Fibroblast of pulmonary artery (primary cell): ENCODE measurements at regions not wholly inside any gene's neighbourhood (a gene's known extent, or its start where the extent isn't known, plus 50 kb on each side); places are given as distances from the start of the nearest gene placed in this dataset.

Experiments
- DNase-seq: peaks from one replicate; pipeline ENCODE4 v3.0.0-alpha.2; 2010; ENCODE audit warnings: low read depth
- H3K4me3 ChIP-seq: replicated peaks from 2 replicates; pipeline ENCODE4 v1.5.1; 2011; ENCODE audit warnings: low read depth, mild to moderate bottlenecking, control low read depth, low read length, moderate library complexity
- TF ChIP-seq, protein P1 (sequence below): IDR thresholded peaks from 2 replicates; pipeline ENCODE4 v1.5.1; 2011; ENCODE audit warnings: mild to moderate bottlenecking, control low read depth, low read length, inconsistent platforms; ENCODE audit errors: missing control alignments

DNA sequence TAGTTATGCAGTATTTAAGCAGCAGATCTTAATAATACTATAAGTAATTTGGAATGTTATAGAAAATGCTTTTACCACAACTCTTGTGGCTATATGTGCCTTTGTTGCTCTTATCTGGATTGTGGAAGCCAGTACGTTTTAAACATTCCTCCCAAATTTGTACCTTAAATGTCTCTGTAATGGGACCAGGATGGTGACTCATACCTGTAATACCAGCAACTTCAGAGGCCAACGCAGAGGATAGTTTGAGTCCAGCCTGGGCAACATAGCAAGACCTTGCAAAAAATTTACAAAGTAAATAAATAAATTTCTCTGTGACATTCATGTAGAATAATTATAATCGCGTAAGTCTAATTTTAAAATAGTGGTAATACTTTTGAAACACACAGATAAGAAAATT lies 283.1 kb downstream of the POM121L12 start:
- DNase-seq = no peak
- no peak overlapping the region for H3K4me3 ChIP-seq
- TF ChIP-seq, protein P1, sequence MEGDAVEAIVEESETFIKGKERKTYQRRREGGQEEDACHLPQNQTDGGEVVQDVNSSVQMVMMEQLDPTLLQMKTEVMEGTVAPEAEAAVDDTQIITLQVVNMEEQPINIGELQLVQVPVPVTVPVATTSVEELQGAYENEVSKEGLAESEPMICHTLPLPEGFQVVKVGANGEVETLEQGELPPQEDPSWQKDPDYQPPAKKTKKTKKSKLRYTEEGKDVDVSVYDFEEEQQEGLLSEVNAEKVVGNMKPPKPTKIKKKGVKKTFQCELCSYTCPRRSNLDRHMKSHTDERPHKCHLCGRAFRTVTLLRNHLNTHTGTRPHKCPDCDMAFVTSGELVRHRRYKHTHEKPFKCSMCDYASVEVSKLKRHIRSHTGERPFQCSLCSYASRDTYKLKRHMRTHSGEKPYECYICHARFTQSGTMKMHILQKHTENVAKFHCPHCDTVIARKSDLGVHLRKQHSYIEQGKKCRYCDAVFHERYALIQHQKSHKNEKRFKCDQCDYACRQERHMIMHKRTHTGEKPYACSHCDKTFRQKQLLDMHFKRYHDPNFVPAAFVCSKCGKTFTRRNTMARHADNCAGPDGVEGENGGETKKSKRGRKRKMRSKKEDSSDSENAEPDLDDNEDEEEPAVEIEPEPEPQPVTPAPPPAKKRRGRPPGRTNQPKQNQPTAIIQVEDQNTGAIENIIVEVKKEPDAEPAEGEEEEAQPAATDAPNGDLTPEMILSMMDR = no peak

DNA sequence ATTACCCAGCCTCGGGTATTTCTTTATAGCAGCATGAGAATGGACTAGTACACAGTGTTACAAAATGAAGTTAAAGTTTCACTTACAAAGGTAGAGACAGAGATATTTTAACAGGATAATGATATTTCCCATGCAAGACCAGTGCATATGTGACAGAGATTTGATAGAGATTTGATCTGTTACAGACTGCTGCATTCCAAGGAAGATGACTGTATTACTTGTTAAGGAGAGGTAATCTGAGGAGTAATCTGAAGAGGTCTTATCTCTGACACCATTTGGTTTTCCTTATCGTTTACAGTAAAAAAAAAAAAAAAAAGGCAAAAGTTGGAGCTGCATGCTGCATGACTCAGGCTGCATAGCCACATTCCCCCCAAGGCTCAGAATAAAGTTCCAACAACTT lies 289.6 kb downstream of the POM121L12 start:
- DNase-seq = no peak
- no peak overlapping the region for H3K4me3 ChIP-seq
- TF ChIP-seq, protein P1 = no peak

DNA sequence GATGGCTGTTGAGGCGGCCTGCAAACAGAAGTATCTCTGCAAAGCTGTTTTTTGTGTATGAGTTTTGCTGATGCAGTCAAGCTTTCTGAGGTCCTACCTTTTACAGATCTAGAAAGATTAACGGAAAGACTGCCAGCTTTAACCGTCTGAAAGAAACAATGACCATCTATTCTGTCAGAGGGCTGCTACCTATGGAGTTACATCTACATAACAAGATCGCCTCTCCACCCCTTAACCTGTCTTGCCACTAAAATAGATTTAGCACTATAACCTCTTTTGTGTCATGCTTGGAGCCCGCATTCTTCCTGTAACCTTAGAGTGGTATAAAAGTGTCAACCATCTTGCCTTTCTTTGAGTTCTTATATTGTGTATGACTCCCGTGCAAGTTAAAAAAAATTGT lies 291.2 kb downstream of the POM121L12 start:
- no peak for DNase-seq
- no peak overlapping the region for H3K4me3 ChIP-seq
- TF ChIP-seq, protein P1 = no peak

DNA sequence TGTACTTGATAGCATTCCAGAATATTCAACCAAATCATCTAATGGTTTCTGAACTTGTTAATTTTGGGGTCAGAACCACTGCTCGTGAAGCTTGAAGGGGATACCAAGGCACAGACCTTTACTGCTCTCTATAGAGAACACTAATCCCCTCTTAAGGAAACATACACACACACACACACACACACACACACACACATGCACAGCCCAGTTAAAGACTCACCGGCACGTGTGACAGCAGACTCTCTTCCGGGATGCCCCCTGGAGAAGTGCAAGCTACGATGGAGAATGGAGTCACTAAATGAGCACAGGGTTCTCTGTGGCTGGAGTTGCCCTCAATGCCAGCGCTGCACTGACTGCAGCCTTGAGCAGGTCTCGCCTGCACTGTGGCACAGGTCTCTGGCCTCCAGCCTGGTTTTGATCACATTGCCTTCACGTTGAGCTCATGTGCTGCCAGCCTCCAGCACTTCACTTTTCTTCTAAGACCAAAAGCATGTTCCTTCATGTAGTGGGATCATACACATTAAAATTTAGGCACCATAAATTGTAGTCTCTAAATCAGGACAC lies 300.8 kb downstream of the POM121L12 start:
- H3K4me3 ChIP-seq = no peak overlapping the region
- no peak for DNase-seq
- TF ChIP-seq, protein P1 = no peak

DNA sequence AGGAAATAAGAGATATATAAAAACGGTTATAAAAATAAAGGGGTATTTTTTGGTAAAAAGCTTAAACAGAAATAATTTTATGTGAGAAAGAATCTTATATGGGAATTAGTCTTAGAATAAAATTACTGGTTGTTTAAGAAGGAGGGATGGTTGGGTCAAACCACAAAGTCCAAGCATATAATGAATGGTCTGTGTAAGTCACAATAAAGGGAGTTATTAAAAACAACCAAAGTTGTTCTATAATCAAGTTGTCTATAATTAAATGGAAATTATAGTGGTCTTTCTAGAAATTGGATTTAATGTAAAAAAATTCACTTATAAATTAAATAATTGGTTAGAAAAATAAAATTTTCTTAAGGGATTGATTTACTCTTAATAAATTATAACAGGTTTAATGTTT lies 304.8 kb downstream of the POM121L12 start:
- no peak for DNase-seq
- TF ChIP-seq, protein P1 = no peak
- H3K4me3 ChIP-seq = no peak overlapping the region

DNA sequence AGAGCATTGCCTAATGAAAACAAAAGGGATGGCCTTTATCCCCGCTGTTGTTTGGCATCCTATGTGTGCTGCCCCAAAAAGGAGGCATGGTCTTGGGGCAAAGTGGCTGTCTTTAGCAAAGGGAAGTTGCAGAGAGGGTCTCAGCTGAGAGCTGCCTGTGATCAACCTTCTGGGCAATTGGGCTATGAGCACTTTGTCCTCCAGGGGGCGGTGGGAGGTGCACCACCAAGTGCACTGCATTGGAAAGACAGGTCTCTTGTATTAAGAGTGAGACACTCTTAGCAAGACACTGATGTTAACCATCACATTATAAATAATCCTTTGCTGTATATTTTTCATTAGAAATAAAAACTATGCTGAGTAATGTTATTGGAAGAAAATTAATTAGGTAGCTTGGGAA lies 314.8 kb downstream of the POM121L12 start:
- no peak overlapping the region for H3K4me3 ChIP-seq
- TF ChIP-seq, protein P1 = no peak
- no peak for DNase-seq

DNA sequence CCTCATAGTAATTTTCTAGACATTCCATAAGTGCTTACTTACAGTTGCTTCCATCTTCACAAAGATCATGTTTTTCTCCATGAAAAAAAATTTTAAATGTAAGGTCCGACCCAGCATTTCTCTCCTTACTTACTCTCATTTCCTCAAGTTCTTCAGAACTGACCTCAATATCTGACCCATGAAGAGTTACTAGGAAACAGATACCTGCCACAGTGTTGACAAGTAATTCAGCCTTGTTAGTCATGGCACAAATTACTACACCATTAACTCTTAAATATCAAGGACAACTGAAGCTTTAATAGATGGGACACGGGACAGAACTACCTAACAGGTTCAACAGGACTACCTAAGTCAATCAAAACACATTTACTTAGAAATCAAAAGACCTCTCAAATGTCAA lies 316.2 kb downstream of the POM121L12 start:
- DNase-seq = no peak
- H3K4me3 ChIP-seq = no peak overlapping the region
- TF ChIP-seq, protein P1 = no peak
